Astrocyte (in vitro differentiated cells and primary cell): ENCODE measurements at regions not wholly inside any gene's neighbourhood (a gene's known extent, or its start where the extent isn't known, plus 50 kb on each side); places are given as distances from the start of the nearest gene placed in this dataset.

ENCODE experiments used
- DNase-seq: peaks from one replicate; pipeline ENCODE4 v3.0.0-alpha.2; 2010; ENCODE audit warnings: low read depth
- FAIRE-seq: peaks from 2 replicates; lab custom pipeline; 2011; peaks lifted over from hg19 to GRCh38; lab: Jason Lieb, UNC
- H2AFZ ChIP-seq: 2 replicates; pipeline ENCODE4 v1.6.0; 2012; ENCODE audit warnings: low read depth, low read length, inconsistent platforms
- H3K27ac ChIP-seq: 2 replicates; pipeline ENCODE4 v1.5.1; 2011; ENCODE audit warnings: low read depth, low read length, inconsistent platforms
- H3K27me3 ChIP-seq: 2 replicates; pipeline ENCODE4 v1.6.0; 2011; ENCODE audit warnings: low read length, inconsistent platforms; ENCODE audit not compliant: insufficient read depth
- H3K36me3 ChIP-seq: 2 replicates; pipeline ENCODE4 v1.5.1; 2011; ENCODE audit warnings: low read length, inconsistent platforms; ENCODE audit not compliant: insufficient read depth
- H3K4me1 ChIP-seq: 2 replicates; pipeline ENCODE4 v1.5.1; 2011; ENCODE audit warnings: low read length, inconsistent platforms; ENCODE audit not compliant: insufficient read depth
- H3K4me2 ChIP-seq: 2 replicates; pipeline ENCODE4 v1.6.0; 2012; ENCODE audit warnings: low read length, inconsistent platforms
- H3K4me3 ChIP-seq: 2 replicates; pipeline ENCODE4 v1.5.1; 2011; ENCODE audit warnings: low read depth, mild to moderate bottlenecking, low read length, inconsistent platforms; ENCODE audit not compliant: insufficient read depth
- H3K79me2 ChIP-seq: 2 replicates; pipeline ENCODE4 v1.6.0; 2012; ENCODE audit warnings: mild to moderate bottlenecking, low read length, inconsistent platforms; ENCODE audit not compliant: insufficient read depth
- H3K9ac ChIP-seq: 2 replicates; pipeline ENCODE4 v1.6.0; 2012; ENCODE audit warnings: mild to moderate bottlenecking, low read length, inconsistent platforms
- H3K9me3 ChIP-seq: 2 replicates; pipeline ENCODE4 v1.5.1; 2012; ENCODE audit warnings: low read depth, mild to moderate bottlenecking, low read length, inconsistent platforms; ENCODE audit not compliant: insufficient read depth
- H4K20me1 ChIP-seq: 2 replicates; pipeline ENCODE4 v1.6.0; 2012; ENCODE audit warnings: low read length, inconsistent platforms; ENCODE audit not compliant: insufficient read depth
- H3K27ac Mint-ChIP-seq: one replicate; pipeline ENCODE4 v1.8.0; 2021; ENCODE audit warnings: mild to moderate bottlenecking, mixed read lengths; ENCODE audit not compliant: unreplicated experiment
- H3K27me3 Mint-ChIP-seq: one replicate; pipeline ENCODE4 v1.8.0; 2021; ENCODE audit warnings: low read depth, mixed read lengths; ENCODE audit not compliant: unreplicated experiment
- H3K36me3 Mint-ChIP-seq: one replicate; pipeline ENCODE4 v1.8.0; 2021; ENCODE audit warnings: low read depth, mixed read lengths; ENCODE audit not compliant: unreplicated experiment
- H3K4me1 Mint-ChIP-seq: one replicate; pipeline ENCODE4 v1.8.0; 2021; ENCODE audit warnings: low read depth, mixed read lengths; ENCODE audit not compliant: unreplicated experiment
- H3K4me3 Mint-ChIP-seq: one replicate; pipeline ENCODE4 v1.8.0; 2021; ENCODE audit warnings: mild to moderate bottlenecking, moderate library complexity, mixed read lengths; ENCODE audit not compliant: unreplicated experiment
- H3K9me3 Mint-ChIP-seq: one replicate; pipeline ENCODE4 v1.8.0; 2021; ENCODE audit warnings: mild to moderate bottlenecking, mixed read lengths; ENCODE audit not compliant: unreplicated experiment
- EZH2 ChIP-seq: IDR thresholded peaks from 2 replicates; pipeline ENCODE4 v1.6.1; 2012; ENCODE audit warnings: mild to moderate bottlenecking, low read length, inconsistent platforms; ENCODE audit not compliant: insufficient read depth
- TF ChIP-seq, protein P1 (sequence below): IDR thresholded peaks from 2 replicates; pipeline ENCODE4 v1.5.1; 2011; ENCODE audit warnings: low read depth, mild to moderate bottlenecking, inconsistent platforms, low read length, moderate library complexity; ENCODE audit not compliant: insufficient read depth

DNA sequence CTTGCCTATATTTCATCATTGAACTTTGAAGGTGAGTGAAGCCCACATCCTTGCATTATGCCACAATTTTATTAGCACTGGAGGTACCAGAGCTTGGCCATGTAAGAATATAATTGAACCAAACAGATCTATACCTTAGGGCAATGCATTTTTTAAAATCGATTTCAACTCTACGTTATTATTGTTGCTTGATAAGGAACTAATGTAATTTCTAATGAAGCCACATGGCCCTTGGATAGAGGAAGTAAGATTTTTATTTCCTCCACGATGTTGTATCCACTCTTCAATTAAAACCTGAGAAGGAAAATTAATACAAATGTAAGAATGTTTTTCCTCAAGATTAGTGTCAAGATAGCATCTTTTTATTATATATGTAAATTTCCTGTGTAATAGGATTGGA, 370.0 kb upstream of the EEF2KMT start:
- Mint-ChIP-seq H3K4me3 (no peak overlapping the region), H3K27me3 (peaks cover 36% of the 10 kb centered on the region), H3K27ac (no peak overlapping the region), H3K36me3 (no peaks in the 10 kb centered on the region), H3K9me3 (no peaks in the 10 kb centered on the region), H3K4me1 (no peaks in the 10 kb centered on the region)
- no peaks in the 10 kb centered on the region for H3K79me2 ChIP-seq
- peaks cover 2% of the 10 kb centered on the region for H3K9me3 ChIP-seq
- H3K4me1 ChIP-seq, result no peaks in the 10 kb centered on the region
- TF ChIP-seq, protein P1, sequence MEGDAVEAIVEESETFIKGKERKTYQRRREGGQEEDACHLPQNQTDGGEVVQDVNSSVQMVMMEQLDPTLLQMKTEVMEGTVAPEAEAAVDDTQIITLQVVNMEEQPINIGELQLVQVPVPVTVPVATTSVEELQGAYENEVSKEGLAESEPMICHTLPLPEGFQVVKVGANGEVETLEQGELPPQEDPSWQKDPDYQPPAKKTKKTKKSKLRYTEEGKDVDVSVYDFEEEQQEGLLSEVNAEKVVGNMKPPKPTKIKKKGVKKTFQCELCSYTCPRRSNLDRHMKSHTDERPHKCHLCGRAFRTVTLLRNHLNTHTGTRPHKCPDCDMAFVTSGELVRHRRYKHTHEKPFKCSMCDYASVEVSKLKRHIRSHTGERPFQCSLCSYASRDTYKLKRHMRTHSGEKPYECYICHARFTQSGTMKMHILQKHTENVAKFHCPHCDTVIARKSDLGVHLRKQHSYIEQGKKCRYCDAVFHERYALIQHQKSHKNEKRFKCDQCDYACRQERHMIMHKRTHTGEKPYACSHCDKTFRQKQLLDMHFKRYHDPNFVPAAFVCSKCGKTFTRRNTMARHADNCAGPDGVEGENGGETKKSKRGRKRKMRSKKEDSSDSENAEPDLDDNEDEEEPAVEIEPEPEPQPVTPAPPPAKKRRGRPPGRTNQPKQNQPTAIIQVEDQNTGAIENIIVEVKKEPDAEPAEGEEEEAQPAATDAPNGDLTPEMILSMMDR, result no peak
- no peak for TF ChIP-seq EZH2
- no peak overlapping the region for H3K27ac ChIP-seq
- no peaks in the 10 kb centered on the region for H3K36me3 ChIP-seq
- DNase-seq (no peak), FAIRE-seq (no peak)
- H3K9ac ChIP-seq, result no peak overlapping the region
- no peaks in the 10 kb centered on the region for H3K27me3 ChIP-seq
- H2AFZ ChIP-seq, result no peak overlapping the region
- H3K4me2 ChIP-seq, result no peak overlapping the region
- no peak overlapping the region for H3K4me3 ChIP-seq
- no peaks in the 10 kb centered on the region for H4K20me1 ChIP-seq

DNA sequence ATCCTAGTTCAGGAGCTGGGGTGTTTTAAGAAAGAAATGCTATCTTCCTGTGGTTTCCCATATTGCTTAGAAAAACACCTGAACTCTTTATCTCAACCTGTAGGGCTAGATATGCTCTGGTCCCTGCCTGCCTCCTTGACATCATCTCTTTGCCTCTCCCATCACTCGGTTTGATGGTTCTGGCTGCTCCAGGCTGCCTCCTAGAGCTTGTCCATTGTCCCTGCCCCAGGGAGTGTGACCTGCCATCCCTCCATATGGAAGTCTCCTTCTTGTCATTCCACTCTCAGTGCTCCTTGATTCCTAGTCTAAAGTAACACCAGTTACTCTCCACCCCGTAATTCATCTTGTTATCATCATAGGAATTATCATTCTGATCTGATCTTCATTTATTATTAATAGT, 369.0 kb upstream of the EEF2KMT start:
- H3K36me3 Mint-ChIP-seq, result no peaks in the 10 kb centered on the region
- H3K27ac Mint-ChIP-seq, result no peak overlapping the region
- H3K36me3 ChIP-seq, result no peaks in the 10 kb centered on the region
- H3K79me2 ChIP-seq, result no peaks in the 10 kb centered on the region
- no peak overlapping the region for H3K9ac ChIP-seq
- FAIRE-seq (no peak), DNase-seq (no peak)
- TF ChIP-seq EZH2, result no peak
- TF ChIP-seq, protein P1, result no peak
- no peaks in the 10 kb centered on the region for H4K20me1 ChIP-seq
- no peaks in the 10 kb centered on the region for H3K27me3 ChIP-seq
- H3K4me1 ChIP-seq, result no peaks in the 10 kb centered on the region
- H2AFZ ChIP-seq, result no peak overlapping the region
- H3K27ac ChIP-seq, result no peak overlapping the region
- H3K9me3 ChIP-seq, result peaks cover 2% of the 10 kb centered on the region
- H3K4me1 Mint-ChIP-seq, result no peaks in the 10 kb centered on the region
- H3K4me2 ChIP-seq, result no peak overlapping the region
- H3K9me3 Mint-ChIP-seq, result no peaks in the 10 kb centered on the region
- H3K27me3 Mint-ChIP-seq, result peaks cover 36% of the 10 kb centered on the region
- no peak overlapping the region for H3K4me3 Mint-ChIP-seq
- H3K4me3 ChIP-seq, result no peak overlapping the region

- Histone ChIP-seq H3K9me3 (peaks cover 2% of the 10 kb centered on the region), H3K27ac (no peak overlapping the region), H2AFZ (no peak overlapping the region), H3K79me2 (no peaks in the 10 kb centered on the region), H3K9ac (no peak overlapping the region), H3K36me3 (no peaks in the 10 kb centered on the region), H3K27me3 (no peaks in the 10 kb centered on the region), H3K4me2 (no peak overlapping the region), H3K4me1 (no peaks in the 10 kb centered on the region), H4K20me1 (no peaks in the 10 kb centered on the region), H3K4me3 (no peak overlapping the region)
- no peaks in the 10 kb centered on the region for H3K9me3 Mint-ChIP-seq
- TF ChIP-seq, protein P1, result no peak
- no peak for TF ChIP-seq EZH2
- DNase-seq (no peak), FAIRE-seq (no peak)
- no peaks in the 10 kb centered on the region for H3K4me1 Mint-ChIP-seq
- H3K27ac Mint-ChIP-seq, result no peak overlapping the region
- no peak overlapping the region for H3K4me3 Mint-ChIP-seq
- peaks cover 39% of the 10 kb centered on the region for H3K27me3 Mint-ChIP-seq
- H3K36me3 Mint-ChIP-seq, result no peaks in the 10 kb centered on the region
These were observed 368.1 kb upstream of the EEF2KMT start for GRCh38 chr16:5465714-5466113.
